ENCODE measurements at regions not wholly inside any gene's neighbourhood (a gene's known extent, or its start where the extent isn't known, plus 50 kb on each side); places are given as distances from the start of the nearest gene placed in this dataset.

DNA sequence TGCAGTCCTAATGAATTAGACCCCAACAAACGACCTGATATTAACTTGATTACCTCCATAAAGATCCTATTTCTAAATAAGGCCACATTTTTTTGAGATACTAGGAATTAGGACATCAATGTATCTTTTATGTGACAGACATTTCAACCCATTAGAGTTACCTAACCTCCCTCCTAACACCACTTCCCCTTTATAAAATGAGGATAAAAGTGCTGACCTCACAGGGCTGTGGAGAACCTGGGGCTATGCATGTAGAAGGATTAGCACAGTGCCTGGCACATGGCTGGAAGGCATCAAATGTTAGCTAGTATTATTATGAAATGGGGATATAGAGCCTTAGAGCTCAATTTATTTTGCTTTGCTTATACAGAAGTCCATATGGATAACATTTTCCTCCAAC lies 53.5 kb upstream of the LRRN1 start:
- no peaks in the 10 kb centered on the region for H3K9me3 Mint-ChIP-seq (ENCODE audit: low read depth)
- no peaks in the 10 kb centered on the region for H3K36me3 Mint-ChIP-seq (ENCODE audit: low read depth)
- no peak overlapping the region for H3K27ac Mint-ChIP-seq (ENCODE audit: unreplicated experiment)
- TF ChIP-seq, protein P1, sequence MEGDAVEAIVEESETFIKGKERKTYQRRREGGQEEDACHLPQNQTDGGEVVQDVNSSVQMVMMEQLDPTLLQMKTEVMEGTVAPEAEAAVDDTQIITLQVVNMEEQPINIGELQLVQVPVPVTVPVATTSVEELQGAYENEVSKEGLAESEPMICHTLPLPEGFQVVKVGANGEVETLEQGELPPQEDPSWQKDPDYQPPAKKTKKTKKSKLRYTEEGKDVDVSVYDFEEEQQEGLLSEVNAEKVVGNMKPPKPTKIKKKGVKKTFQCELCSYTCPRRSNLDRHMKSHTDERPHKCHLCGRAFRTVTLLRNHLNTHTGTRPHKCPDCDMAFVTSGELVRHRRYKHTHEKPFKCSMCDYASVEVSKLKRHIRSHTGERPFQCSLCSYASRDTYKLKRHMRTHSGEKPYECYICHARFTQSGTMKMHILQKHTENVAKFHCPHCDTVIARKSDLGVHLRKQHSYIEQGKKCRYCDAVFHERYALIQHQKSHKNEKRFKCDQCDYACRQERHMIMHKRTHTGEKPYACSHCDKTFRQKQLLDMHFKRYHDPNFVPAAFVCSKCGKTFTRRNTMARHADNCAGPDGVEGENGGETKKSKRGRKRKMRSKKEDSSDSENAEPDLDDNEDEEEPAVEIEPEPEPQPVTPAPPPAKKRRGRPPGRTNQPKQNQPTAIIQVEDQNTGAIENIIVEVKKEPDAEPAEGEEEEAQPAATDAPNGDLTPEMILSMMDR (IDR thresholded peaks at IDR 0.05) = no peak
- H3K4me1 Mint-ChIP-seq (ENCODE audit: low read depth) = no peaks in the 10 kb centered on the region
- no peaks in the 10 kb centered on the region for H3K27me3 Mint-ChIP-seq (ENCODE audit: low read depth)
- no peak for DNase-seq (ENCODE audit: low spot score)
- no peak overlapping the region for H3K4me3 Mint-ChIP-seq (ENCODE audit: unreplicated experiment)

DNA sequence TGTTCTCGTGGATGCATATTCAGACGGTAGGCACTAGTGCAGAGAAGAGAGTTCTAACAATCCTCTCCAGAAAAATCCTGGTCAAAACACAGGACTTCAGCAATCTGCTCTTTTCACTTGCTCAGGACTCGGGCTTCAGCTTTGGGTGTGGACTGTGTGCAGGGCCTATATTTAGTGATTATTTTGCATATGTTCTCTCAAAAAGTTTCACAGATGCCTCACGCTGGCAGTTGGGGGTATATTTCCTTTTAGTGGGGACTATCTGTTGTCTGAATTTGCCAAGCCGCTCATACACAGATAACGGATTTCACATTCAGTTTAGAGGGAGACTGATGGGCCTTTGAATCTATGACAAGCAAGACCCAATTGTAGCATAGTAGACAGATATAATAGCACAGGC lies 54.4 kb upstream of the LRRN1 start:
- no peaks in the 10 kb centered on the region for H3K9me3 Mint-ChIP-seq (ENCODE audit: low read depth)
- no peak for DNase-seq (ENCODE audit: low spot score)
- no peaks in the 10 kb centered on the region for H3K36me3 Mint-ChIP-seq (ENCODE audit: low read depth)
- no peak overlapping the region for H3K4me3 Mint-ChIP-seq (ENCODE audit: unreplicated experiment)
- H3K27ac Mint-ChIP-seq (ENCODE audit: unreplicated experiment) = no peak overlapping the region
- H3K27me3 Mint-ChIP-seq (ENCODE audit: low read depth) = no peaks in the 10 kb centered on the region
- H3K4me1 Mint-ChIP-seq (ENCODE audit: low read depth) = no peaks in the 10 kb centered on the region
- TF ChIP-seq, protein P1 (IDR thresholded peaks at IDR 0.05) = no peak

DNA sequence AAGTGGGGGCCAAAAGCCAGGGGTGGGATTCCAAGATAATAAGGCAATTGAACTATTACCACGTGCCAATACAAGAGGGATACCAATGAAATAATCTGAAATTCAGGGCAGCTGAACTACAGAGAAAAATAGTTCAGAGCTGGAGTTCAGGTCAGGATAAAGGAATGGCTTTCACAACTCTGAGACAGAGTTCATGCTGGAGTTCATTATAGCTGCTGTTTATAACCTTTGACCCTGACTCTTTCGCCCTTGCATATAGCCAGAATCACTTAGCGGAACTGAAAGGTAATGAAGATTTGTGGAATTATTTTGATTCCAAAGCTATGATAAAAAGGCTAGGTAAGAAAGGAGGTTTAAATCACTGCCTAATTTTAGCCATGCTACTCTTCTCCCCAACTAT lies 55.5 kb upstream of the LRRN1 start:
- TF ChIP-seq, protein P1 (IDR thresholded peaks at IDR 0.05) = no peak
- no peak overlapping the region for H3K27ac Mint-ChIP-seq (ENCODE audit: unreplicated experiment)
- DNase-seq (ENCODE audit: low spot score) = no peak
- H3K4me3 Mint-ChIP-seq (ENCODE audit: unreplicated experiment) = no peak overlapping the region
- H3K9me3 Mint-ChIP-seq (ENCODE audit: low read depth) = no peaks in the 10 kb centered on the region
- peaks cover 3% of the 10 kb centered on the region for H3K27me3 Mint-ChIP-seq (ENCODE audit: low read depth)
- no peaks in the 10 kb centered on the region for H3K4me1 Mint-ChIP-seq (ENCODE audit: low read depth)
- H3K36me3 Mint-ChIP-seq (ENCODE audit: low read depth) = no peaks in the 10 kb centered on the region

DNA sequence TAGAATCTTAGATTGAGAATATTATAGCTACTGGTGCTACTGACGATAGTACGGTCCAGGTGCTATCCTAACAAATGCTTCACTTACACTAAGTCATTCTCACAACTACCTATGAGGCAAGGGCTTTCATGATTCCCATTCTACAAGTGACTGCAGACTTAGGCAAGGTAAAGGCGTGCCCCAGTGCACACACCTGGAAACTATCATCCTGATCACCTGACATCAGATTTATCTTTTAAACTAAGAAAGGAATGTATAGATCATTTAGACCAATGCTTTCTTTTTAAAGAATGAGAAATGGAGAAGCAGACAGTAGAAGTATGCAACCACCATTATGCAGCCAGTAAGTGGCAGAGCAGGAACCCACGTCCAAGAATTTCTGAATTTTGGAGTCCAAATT lies 59.2 kb upstream of the LRRN1 start:
- H3K27me3 Mint-ChIP-seq (ENCODE audit: low read depth) = peaks cover 7% of the 10 kb centered on the region
- H3K9me3 Mint-ChIP-seq (ENCODE audit: low read depth) = no peaks in the 10 kb centered on the region
- DNase-seq (ENCODE audit: low spot score) = no peak
- H3K27ac Mint-ChIP-seq (ENCODE audit: unreplicated experiment) = no peak overlapping the region
- H3K36me3 Mint-ChIP-seq (ENCODE audit: low read depth) = no peaks in the 10 kb centered on the region
- TF ChIP-seq, protein P1 (IDR thresholded peaks at IDR 0.05) = no peak
- no peaks in the 10 kb centered on the region for H3K4me1 Mint-ChIP-seq (ENCODE audit: low read depth)
- H3K4me3 Mint-ChIP-seq (ENCODE audit: unreplicated experiment) = no peak overlapping the region

DNA sequence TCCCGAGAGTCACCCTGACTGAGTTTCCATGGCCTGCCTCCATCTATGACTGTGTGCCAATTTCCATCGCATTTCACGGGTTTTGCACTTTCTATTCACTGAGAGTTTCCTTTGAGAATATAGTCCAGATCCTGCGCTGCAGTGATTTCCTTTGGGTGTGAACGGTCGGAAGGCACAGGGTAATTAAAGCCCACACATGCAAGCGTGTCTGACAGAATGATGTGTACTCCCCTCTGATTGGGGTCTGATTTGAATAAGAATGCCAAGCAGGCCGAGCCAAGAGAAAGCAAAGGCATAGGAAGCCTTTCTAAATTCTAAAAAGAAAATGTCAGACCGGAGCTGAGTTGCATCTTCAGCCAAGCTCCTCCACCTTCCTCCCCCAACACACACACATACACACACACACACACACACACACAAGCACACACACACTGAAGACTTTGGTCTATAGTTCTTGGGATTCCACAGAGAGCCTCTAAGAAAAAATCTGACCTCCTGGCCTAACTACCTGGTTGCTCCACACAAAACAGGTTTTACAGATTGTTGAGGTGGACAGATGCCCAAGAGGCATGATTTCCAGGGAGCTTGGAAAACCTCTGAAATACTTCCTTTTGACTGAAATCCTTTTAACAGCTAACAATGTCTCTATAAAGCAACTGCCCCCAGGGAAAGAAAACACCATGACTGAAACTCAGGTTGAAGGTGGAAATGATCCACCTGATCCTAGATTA lies 59.7 kb upstream of the LRRN1 start:
- TF ChIP-seq, protein P1 (IDR thresholded peaks at IDR 0.05) = no peak
- no peaks in the 10 kb centered on the region for H3K4me1 Mint-ChIP-seq (ENCODE audit: low read depth)
- peaks cover 7% of the 10 kb centered on the region for H3K27me3 Mint-ChIP-seq (ENCODE audit: low read depth)
- no peaks in the 10 kb centered on the region for H3K9me3 Mint-ChIP-seq (ENCODE audit: low read depth)
- no peak overlapping the region for H3K27ac Mint-ChIP-seq (ENCODE audit: unreplicated experiment)
- no peak overlapping the region for H3K4me3 Mint-ChIP-seq (ENCODE audit: unreplicated experiment)
- no peak for DNase-seq (ENCODE audit: low spot score)
- H3K36me3 Mint-ChIP-seq (ENCODE audit: low read depth) = no peaks in the 10 kb centered on the region

Data from chondrocyte (in vitro differentiated cells).